Astrocyte (in vitro differentiated cells and primary cell): ENCODE measurements at regions not wholly inside any gene's neighbourhood (a gene's known extent, or its start where the extent isn't known, plus 50 kb on each side); places are given as distances from the start of the nearest gene placed in this dataset.

ENCODE experiments used
- DNase-seq: peaks from one replicate; pipeline ENCODE4 v3.0.0-alpha.2; 2010; ENCODE audit warnings: low read depth
- FAIRE-seq: peaks from 2 replicates; lab custom pipeline; 2011; peaks lifted over from hg19 to GRCh38; lab: Jason Lieb, UNC
- H2AFZ ChIP-seq: 2 replicates; pipeline ENCODE4 v1.6.0; 2012; ENCODE audit warnings: low read depth, low read length, inconsistent platforms
- H3K27ac ChIP-seq: 2 replicates; pipeline ENCODE4 v1.5.1; 2011; ENCODE audit warnings: low read depth, low read length, inconsistent platforms
- H3K27me3 ChIP-seq: 2 replicates; pipeline ENCODE4 v1.6.0; 2011; ENCODE audit warnings: low read length, inconsistent platforms; ENCODE audit not compliant: insufficient read depth
- H3K36me3 ChIP-seq: 2 replicates; pipeline ENCODE4 v1.5.1; 2011; ENCODE audit warnings: low read length, inconsistent platforms; ENCODE audit not compliant: insufficient read depth
- H3K4me1 ChIP-seq: 2 replicates; pipeline ENCODE4 v1.5.1; 2011; ENCODE audit warnings: low read length, inconsistent platforms; ENCODE audit not compliant: insufficient read depth
- H3K4me2 ChIP-seq: 2 replicates; pipeline ENCODE4 v1.6.0; 2012; ENCODE audit warnings: low read length, inconsistent platforms
- H3K4me3 ChIP-seq: 2 replicates; pipeline ENCODE4 v1.5.1; 2011; ENCODE audit warnings: low read depth, mild to moderate bottlenecking, low read length, inconsistent platforms; ENCODE audit not compliant: insufficient read depth
- H3K79me2 ChIP-seq: 2 replicates; pipeline ENCODE4 v1.6.0; 2012; ENCODE audit warnings: mild to moderate bottlenecking, low read length, inconsistent platforms; ENCODE audit not compliant: insufficient read depth
- H3K9ac ChIP-seq: 2 replicates; pipeline ENCODE4 v1.6.0; 2012; ENCODE audit warnings: mild to moderate bottlenecking, low read length, inconsistent platforms
- H3K9me3 ChIP-seq: 2 replicates; pipeline ENCODE4 v1.5.1; 2012; ENCODE audit warnings: low read depth, mild to moderate bottlenecking, low read length, inconsistent platforms; ENCODE audit not compliant: insufficient read depth
- H4K20me1 ChIP-seq: 2 replicates; pipeline ENCODE4 v1.6.0; 2012; ENCODE audit warnings: low read length, inconsistent platforms; ENCODE audit not compliant: insufficient read depth
- H3K27ac Mint-ChIP-seq: one replicate; pipeline ENCODE4 v1.8.0; 2021; ENCODE audit warnings: mild to moderate bottlenecking, mixed read lengths; ENCODE audit not compliant: unreplicated experiment
- H3K27me3 Mint-ChIP-seq: one replicate; pipeline ENCODE4 v1.8.0; 2021; ENCODE audit warnings: low read depth, mixed read lengths; ENCODE audit not compliant: unreplicated experiment
- H3K36me3 Mint-ChIP-seq: one replicate; pipeline ENCODE4 v1.8.0; 2021; ENCODE audit warnings: low read depth, mixed read lengths; ENCODE audit not compliant: unreplicated experiment
- H3K4me1 Mint-ChIP-seq: one replicate; pipeline ENCODE4 v1.8.0; 2021; ENCODE audit warnings: low read depth, mixed read lengths; ENCODE audit not compliant: unreplicated experiment
- H3K4me3 Mint-ChIP-seq: one replicate; pipeline ENCODE4 v1.8.0; 2021; ENCODE audit warnings: mild to moderate bottlenecking, moderate library complexity, mixed read lengths; ENCODE audit not compliant: unreplicated experiment
- H3K9me3 Mint-ChIP-seq: one replicate; pipeline ENCODE4 v1.8.0; 2021; ENCODE audit warnings: mild to moderate bottlenecking, mixed read lengths; ENCODE audit not compliant: unreplicated experiment
- CTCF ChIP-seq: IDR thresholded peaks from 2 replicates; pipeline ENCODE4 v1.5.1; 2011; ENCODE audit warnings: low read depth, mild to moderate bottlenecking, inconsistent platforms, low read length, moderate library complexity; ENCODE audit not compliant: insufficient read depth
- EZH2 ChIP-seq: IDR thresholded peaks from 2 replicates; pipeline ENCODE4 v1.6.1; 2012; ENCODE audit warnings: mild to moderate bottlenecking, low read length, inconsistent platforms; ENCODE audit not compliant: insufficient read depth

DNA sequence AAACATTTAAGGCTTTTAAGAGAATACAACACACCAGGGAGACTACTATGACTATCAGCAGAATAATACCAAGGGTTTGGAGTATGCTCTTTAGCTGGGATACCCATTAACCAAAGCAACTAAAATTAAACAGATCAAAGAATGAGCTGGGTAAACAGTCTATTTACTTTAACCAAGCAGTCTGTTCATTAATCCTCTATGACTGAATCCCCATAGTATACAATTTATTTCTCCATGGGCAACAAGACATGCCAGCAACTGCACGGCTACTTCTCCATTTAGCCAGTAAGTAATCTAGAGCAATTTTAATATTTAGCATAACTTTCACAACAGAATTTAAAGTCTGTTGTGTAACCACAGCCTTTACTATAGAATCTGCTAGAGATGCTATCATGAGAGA is 77.6 kb downstream of the CDO1 start:
- Histone ChIP-seq H3K4me2 (no peak overlapping the region), H3K9ac (no peak overlapping the region), H3K27me3 (no peaks in the 10 kb centered on the region), H3K27ac (no peak overlapping the region), H3K79me2 (no peaks in the 10 kb centered on the region), H3K9me3 (no peaks in the 10 kb centered on the region), H4K20me1 (no peaks in the 10 kb centered on the region), H3K4me1 (no peaks in the 10 kb centered on the region), H3K36me3 (no peaks in the 10 kb centered on the region), H3K4me3 (no peak overlapping the region), H2AFZ (no peak overlapping the region)
- H3K4me3 Mint-ChIP-seq = no peak overlapping the region
- H3K27ac Mint-ChIP-seq = no peak overlapping the region
- no peak for FAIRE-seq
- H3K9me3 Mint-ChIP-seq = peaks cover 8% of the 10 kb centered on the region
- TF ChIP-seq EZH2 (no peak), CTCF (no peak)
- no peaks in the 10 kb centered on the region for H3K36me3 Mint-ChIP-seq
- no peaks in the 10 kb centered on the region for H3K4me1 Mint-ChIP-seq
- H3K27me3 Mint-ChIP-seq = no peaks in the 10 kb centered on the region
- DNase-seq = no peak

- DNase-seq = no peak
- no peak overlapping the region for H3K4me3 Mint-ChIP-seq
- Histone ChIP-seq H3K4me2 (no peak overlapping the region), H3K4me1 (no peaks in the 10 kb centered on the region), H3K4me3 (no peak overlapping the region), H2AFZ (no peak overlapping the region), H3K79me2 (no peaks in the 10 kb centered on the region), H3K9me3 (no peaks in the 10 kb centered on the region), H4K20me1 (no peaks in the 10 kb centered on the region), H3K27me3 (peaks cover 3% of the 10 kb centered on the region), H3K27ac (no peak overlapping the region), H3K9ac (no peak overlapping the region), H3K36me3 (no peaks in the 10 kb centered on the region)
- no peak for FAIRE-seq
- H3K27me3 Mint-ChIP-seq = no peaks in the 10 kb centered on the region
- H3K36me3 Mint-ChIP-seq = no peaks in the 10 kb centered on the region
- TF ChIP-seq EZH2 (no peak), CTCF (no peak)
- H3K27ac Mint-ChIP-seq = no peak overlapping the region
- no peaks in the 10 kb centered on the region for H3K4me1 Mint-ChIP-seq
- peaks cover 6% of the 10 kb centered on the region for H3K9me3 Mint-ChIP-seq
Observed at GRCh38 chr5:115737452-115737851, 79.0 kb downstream of the CDO1 start.

DNA sequence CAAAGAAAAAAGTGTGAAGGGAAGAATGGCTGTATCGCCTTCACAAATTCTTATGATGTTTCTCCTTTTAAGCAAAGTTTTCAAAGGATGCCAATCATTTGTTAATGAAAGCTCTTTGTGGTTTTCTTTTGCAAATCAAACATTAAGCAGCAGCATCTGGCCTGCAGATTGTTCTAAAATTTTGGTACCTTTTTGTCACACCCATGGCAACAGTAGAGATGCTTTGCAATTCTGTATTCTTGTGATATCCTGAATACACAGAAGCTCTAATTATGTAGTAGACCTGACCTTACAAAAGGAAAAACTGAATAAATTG is 79.8 kb downstream of the CDO1 start:
- no peak overlapping the region for H3K27ac ChIP-seq
- Mint-ChIP-seq H3K36me3 (no peaks in the 10 kb centered on the region), H3K4me1 (no peaks in the 10 kb centered on the region), H3K27me3 (no peaks in the 10 kb centered on the region), H3K4me3 (no peak overlapping the region), H3K27ac (no peak overlapping the region), H3K9me3 (peaks cover 5% of the 10 kb centered on the region)
- no peaks in the 10 kb centered on the region for H3K79me2 ChIP-seq
- H3K27me3 ChIP-seq = peaks cover 3% of the 10 kb centered on the region
- no peak overlapping the region for H3K4me3 ChIP-seq
- H3K4me2 ChIP-seq = no peak overlapping the region
- TF ChIP-seq CTCF (no peak), EZH2 (no peak)
- DNase-seq (no peak), FAIRE-seq (no peak)
- no peaks in the 10 kb centered on the region for H3K9me3 ChIP-seq
- H3K9ac ChIP-seq = no peak overlapping the region
- no peaks in the 10 kb centered on the region for H3K36me3 ChIP-seq
- no peak overlapping the region for H2AFZ ChIP-seq
- no peaks in the 10 kb centered on the region for H4K20me1 ChIP-seq
- no peaks in the 10 kb centered on the region for H3K4me1 ChIP-seq
